ENCODE measurements at regions not wholly inside any gene's neighbourhood (a gene's known extent, or its start where the extent isn't known, plus 50 kb on each side); places are given as distances from the start of the nearest gene placed in this dataset.

GRCh38 chr3:76044601-76045600 lies 259.6 kb upstream of the ZNF717 start:
- Mint-ChIP-seq H3K4me1 (ENCODE audit: low read depth) (peaks cover 34% of the 10 kb centered on the region), H3K36me3 (ENCODE audit: low read depth) (no peaks in the 10 kb centered on the region), H3K27ac (ENCODE audit: unreplicated experiment) (peak overlapping the region; percentile 15), H3K27me3 (ENCODE audit: low read depth) (no peaks in the 10 kb centered on the region), H3K9me3 (ENCODE audit: low read depth) (no peaks in the 10 kb centered on the region), H3K4me3 (ENCODE audit: unreplicated experiment) (no peak overlapping the region)
- TF ChIP-seq, protein P1, sequence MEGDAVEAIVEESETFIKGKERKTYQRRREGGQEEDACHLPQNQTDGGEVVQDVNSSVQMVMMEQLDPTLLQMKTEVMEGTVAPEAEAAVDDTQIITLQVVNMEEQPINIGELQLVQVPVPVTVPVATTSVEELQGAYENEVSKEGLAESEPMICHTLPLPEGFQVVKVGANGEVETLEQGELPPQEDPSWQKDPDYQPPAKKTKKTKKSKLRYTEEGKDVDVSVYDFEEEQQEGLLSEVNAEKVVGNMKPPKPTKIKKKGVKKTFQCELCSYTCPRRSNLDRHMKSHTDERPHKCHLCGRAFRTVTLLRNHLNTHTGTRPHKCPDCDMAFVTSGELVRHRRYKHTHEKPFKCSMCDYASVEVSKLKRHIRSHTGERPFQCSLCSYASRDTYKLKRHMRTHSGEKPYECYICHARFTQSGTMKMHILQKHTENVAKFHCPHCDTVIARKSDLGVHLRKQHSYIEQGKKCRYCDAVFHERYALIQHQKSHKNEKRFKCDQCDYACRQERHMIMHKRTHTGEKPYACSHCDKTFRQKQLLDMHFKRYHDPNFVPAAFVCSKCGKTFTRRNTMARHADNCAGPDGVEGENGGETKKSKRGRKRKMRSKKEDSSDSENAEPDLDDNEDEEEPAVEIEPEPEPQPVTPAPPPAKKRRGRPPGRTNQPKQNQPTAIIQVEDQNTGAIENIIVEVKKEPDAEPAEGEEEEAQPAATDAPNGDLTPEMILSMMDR (IDR thresholded peaks at IDR 0.05): peak; percentile 91
- DNase-seq (ENCODE audit: low spot score): no peak

- Mint-ChIP-seq H3K27ac (ENCODE audit: unreplicated experiment) (no peak overlapping the region), H3K9me3 (ENCODE audit: low read depth) (no peaks in the 10 kb centered on the region), H3K36me3 (ENCODE audit: low read depth) (no peaks in the 10 kb centered on the region), H3K4me1 (ENCODE audit: low read depth) (peaks cover 25% of the 10 kb centered on the region), H3K4me3 (ENCODE audit: unreplicated experiment) (no peak overlapping the region), H3K27me3 (ENCODE audit: low read depth) (no peaks in the 10 kb centered on the region)
- no peak for DNase-seq (ENCODE audit: low spot score)
- TF ChIP-seq, protein P1 (IDR thresholded peaks at IDR 0.05): no peak
Observed at GRCh38 chr3:76047368-76047767, 262.0 kb upstream of the ZNF717 start.

DNA sequence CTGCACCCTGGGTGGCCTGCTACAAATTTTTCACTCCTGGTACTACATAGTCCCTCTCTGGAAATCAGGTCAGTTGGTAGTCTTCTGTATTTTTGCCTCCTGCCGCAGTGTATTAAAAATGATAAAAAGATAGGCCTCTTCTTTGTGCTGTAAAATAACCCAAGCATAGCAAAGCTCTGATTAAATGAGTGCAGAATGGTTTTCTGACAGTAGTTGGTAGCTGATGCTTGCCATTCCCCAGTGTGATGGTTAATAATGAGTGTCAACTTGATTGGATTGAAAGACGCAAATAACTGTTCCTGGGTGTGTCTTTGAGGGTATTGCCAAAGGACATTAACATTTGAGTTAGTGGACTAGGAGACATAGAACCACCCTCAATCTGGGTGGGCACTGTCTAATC lies 264.4 kb upstream of the ZNF717 start:
- Mint-ChIP-seq H3K9me3 (ENCODE audit: low read depth) (no peaks in the 10 kb centered on the region), H3K27me3 (ENCODE audit: low read depth) (no peaks in the 10 kb centered on the region), H3K4me1 (ENCODE audit: low read depth) (peaks cover 13% of the 10 kb centered on the region), H3K36me3 (ENCODE audit: low read depth) (no peaks in the 10 kb centered on the region), H3K4me3 (ENCODE audit: unreplicated experiment) (no peak overlapping the region), H3K27ac (ENCODE audit: unreplicated experiment) (no peak overlapping the region)
- TF ChIP-seq, protein P1 (IDR thresholded peaks at IDR 0.05): no peak
- no peak for DNase-seq (ENCODE audit: low spot score)

DNA sequence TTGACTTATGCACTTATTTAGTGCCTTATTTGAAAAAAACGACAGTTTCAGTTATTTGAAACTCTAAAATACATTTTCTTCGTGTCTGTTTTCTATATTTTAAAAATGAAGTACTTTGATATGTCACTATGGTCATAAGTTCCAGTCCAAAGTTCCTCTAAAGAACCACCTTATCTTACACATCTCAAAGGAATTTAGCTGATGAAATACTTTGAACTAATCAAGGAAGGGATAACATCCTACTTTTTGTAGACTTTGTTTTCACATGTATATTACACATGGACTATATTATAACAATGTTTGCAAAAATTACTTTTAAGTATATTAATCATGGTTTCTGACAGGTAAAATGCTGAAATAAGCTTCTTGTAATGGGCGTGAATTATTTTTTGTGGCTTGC lies 265.8 kb upstream of the ZNF717 start:
- no peaks in the 10 kb centered on the region for H3K36me3 Mint-ChIP-seq (ENCODE audit: low read depth)
- H3K4me3 Mint-ChIP-seq (ENCODE audit: unreplicated experiment): no peak overlapping the region
- no peak overlapping the region for H3K27ac Mint-ChIP-seq (ENCODE audit: unreplicated experiment)
- H3K9me3 Mint-ChIP-seq (ENCODE audit: low read depth): no peaks in the 10 kb centered on the region
- no peaks in the 10 kb centered on the region for H3K27me3 Mint-ChIP-seq (ENCODE audit: low read depth)
- TF ChIP-seq, protein P1 (IDR thresholded peaks at IDR 0.05): no peak
- no peaks in the 10 kb centered on the region for H3K4me1 Mint-ChIP-seq (ENCODE audit: low read depth)
- DNase-seq (ENCODE audit: low spot score): no peak

GRCh38 chr3:76054404-76054803 lies 269.1 kb upstream of the ZNF717 start:
- Mint-ChIP-seq H3K4me1 (ENCODE audit: low read depth) (no peaks in the 10 kb centered on the region), H3K9me3 (ENCODE audit: low read depth) (no peaks in the 10 kb centered on the region), H3K36me3 (ENCODE audit: low read depth) (no peaks in the 10 kb centered on the region), H3K4me3 (ENCODE audit: unreplicated experiment) (no peak overlapping the region), H3K27me3 (ENCODE audit: low read depth) (no peaks in the 10 kb centered on the region), H3K27ac (ENCODE audit: unreplicated experiment) (no peak overlapping the region)
- no peak for DNase-seq (ENCODE audit: low spot score)
- TF ChIP-seq, protein P1 (IDR thresholded peaks at IDR 0.05): no peak

Measured in chondrocyte (in vitro differentiated cells).